HK-2 (cell line): ENCODE measurements at regions not wholly inside any gene's neighbourhood (a gene's known extent, or its start where the extent isn't known, plus 50 kb on each side); places are given as distances from the start of the nearest gene placed in this dataset.

ENCODE experiments used
- DNase-seq: peaks from one replicate; pipeline ENCODE4 v3.0.0-alpha.2; 2018; ENCODE audit not compliant: unreplicated experiment

DNA sequence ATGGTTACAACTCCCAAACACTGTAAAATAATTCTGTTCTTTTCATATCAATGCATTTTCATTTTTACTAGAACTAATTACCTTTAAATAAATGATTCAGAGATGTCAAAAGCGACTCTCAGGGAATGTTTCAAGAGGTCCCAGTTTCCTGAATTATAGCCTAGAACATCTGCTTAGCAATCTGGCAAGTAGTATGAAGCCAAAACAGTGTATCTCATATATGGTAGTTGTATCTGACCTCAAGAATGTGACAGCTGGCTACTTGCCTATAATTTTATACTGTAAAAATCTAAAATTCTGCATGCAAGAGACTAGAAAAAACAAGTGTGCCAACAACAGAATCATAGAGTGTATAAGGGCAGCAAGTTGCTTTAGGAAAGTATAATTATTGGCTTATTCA, 187.7 kb upstream of the POU5F2 start:
- no peak for DNase-seq

DNA sequence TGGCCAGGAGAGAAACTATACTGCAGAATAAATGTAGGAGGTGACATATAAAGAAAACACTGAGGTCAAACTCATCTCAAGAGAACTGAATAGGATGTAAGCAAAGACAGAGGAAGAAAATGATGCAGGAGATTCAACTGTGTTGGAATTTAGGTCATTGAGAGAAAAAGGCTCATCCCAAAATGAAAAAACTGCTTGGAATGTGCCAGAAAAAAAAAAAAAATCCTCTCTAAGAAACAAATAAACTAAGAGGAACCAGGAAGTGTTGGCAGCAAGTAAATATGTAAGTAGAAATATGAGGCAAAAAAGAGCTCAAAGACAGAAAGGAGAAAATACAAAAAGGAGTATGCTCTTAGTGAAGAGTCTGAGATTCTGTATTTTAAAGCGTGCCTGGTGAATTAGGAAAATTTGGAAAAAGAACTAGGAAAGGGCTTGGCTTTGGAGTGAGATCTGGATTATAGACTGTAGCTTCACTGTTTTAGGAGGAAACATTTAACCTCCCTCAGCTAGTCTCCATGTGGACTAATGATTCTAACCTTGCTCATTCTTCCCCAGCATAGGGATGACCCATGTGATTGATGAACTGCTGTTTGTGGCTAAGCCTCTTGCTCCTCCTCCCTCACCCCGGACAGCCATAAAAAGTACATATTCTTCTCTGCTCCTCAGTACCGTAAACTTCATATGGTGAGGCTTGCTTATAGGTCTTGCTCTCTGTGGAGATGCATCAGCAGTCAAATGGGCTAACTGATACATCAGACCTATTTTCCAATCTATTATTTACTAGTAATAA, 185.6 kb upstream of the POU5F2 start:
- DNase-seq, result no peak

DNA sequence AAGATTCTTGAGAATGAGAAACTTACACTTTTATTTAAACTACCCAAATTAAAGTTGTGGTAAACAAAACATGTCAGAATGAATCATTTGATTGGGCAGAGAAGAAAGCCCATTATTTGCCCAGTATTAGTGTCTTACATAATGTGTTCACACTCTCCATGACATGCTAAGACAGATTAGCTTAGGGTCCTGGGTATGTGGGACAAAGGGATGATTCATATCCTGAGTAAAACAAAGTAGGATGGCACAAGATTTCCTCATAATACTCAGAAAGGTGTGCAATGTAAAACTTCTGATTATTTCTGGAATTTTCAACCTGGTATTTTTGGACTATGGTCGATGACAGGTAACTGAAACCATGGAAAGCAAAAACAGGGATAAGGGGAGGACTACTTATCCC, 183.9 kb upstream of the POU5F2 start:
- DNase-seq, result no peak

DNA sequence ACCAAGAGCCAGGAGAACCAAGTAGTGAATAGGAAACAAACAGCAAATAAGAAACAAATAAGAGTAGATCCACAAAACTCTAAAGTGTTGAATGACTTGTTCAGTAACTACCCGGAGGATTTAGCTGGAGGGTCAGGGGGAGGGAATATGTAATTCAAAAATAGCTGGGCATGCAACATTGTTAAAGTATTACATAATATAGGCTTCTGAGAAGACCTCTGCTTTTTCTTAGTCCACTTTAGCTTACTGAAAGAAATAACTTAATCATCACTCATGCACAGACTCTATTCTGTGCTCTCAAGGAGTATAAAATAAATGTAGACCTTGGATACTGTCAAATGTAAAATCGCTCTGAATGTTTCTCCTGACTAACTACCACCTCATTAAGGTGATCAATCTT, 183.2 kb upstream of the POU5F2 start:
- DNase-seq, result no peak

DNA sequence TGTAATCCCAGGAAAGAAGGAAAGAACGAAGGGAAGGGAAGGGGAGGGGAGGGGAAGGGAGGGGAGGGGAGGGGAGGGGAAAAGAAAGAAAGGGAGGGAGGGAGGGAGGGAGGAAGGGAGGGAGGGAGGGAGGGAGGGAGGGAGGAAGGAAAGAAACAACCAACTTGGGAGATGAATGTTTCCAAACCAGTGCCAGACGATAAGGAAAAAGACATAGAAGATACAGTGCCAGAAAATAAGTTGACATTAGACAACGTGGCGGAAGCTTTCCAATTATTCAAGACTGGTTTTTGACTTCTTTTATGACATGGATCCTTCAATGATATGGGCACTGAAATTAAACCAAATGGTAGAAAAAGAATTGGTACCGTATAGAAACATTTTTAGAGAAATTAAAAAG, 181.2 kb upstream of the POU5F2 start:
- DNase-seq, result no peak

DNA sequence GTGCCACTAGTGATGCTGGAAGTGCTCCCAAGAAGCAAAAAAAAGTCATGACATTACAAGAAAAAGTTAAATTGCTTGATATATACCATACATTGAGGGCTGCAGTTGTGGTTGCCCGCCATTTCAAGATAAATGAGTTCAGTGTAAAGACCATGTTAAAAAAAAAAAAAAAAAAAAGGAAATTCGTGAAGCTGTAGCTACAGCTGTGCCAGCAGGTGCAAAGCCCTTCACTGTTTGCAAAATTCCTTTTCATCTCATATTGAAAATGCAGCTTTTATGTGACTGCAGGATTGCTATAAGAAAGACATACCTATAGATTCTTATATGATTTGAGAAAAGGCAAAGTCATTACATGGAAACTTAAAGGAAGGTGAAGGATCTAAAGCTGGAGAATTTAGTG, 179.6 kb upstream of the POU5F2 start:
- no peak for DNase-seq

DNA sequence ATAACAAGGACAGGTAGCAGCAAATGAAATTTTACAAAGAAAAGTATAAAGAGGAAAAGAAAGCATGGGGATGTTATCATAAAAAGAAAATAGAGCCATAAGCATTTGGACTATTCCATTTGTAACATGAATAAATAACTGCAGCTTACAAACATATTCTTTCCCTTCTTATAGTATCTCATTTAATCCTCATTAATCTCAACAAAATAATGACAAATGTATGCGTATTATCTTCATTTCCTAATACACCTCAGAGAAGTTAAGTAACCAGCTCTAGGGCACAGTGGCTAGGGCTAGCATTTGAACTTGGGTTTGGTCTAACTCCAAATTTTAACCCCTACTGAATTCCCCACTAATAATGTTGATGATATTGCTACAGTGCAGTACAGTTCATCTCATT, 175.5 kb upstream of the POU5F2 start:
- no peak for DNase-seq

DNA sequence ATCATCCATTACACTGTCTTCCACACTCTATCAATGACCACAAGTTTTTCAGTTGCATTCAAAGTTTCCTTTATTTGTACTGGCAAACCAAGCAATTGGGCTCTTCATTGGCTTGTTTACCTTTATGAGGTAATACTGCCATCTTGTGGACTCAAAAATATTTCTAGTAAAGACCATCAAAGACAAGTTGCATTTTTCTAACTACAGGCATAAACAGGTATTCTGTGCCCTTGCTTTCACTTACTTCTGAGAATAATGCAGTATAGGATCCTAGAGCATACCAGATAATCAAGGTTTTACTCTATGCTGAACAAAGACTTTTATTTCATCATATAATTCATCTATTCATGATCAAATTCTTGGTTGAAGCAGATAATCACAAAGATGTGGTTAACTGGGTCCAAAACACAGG, 173.7 kb upstream of the POU5F2 start:
- DNase-seq, result no peak

DNA sequence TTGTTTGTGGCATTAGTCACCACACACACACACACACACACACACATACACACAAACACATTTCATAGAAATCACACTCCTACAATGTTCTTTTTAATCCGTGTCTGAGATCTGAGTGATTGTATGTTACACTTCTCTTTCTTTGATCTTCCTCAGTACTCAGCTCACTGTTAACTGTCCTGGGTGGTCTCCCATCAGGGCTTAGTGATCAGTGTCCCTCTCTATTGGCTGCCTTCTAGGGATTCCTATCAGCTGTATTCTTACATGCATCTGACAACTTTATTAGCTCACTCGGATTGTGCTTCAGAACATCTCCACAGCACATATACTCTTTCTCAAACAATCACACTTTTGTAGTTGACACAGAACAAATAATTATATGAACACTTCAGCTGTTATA, 170.2 kb upstream of the POU5F2 start:
- DNase-seq, result no peak

DNA sequence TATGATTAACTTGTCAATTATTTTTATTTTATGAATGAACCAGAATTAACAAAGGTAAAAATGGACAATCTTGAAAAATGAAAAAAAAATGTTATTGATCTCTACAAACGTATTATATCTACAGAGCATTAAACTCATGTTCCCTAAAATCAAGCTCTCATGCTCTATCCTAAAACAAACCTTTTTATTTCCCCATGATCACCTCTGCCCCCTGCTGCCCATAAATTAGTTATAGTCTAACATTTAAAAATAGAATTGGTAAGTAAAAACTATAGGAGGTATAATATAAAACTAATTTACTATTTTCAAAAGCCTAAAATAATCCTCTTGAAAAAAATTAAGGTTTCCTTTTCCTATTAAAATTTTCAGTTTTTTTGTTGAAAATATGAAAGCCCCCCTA, 168.0 kb upstream of the POU5F2 start:
- no peak for DNase-seq

DNA sequence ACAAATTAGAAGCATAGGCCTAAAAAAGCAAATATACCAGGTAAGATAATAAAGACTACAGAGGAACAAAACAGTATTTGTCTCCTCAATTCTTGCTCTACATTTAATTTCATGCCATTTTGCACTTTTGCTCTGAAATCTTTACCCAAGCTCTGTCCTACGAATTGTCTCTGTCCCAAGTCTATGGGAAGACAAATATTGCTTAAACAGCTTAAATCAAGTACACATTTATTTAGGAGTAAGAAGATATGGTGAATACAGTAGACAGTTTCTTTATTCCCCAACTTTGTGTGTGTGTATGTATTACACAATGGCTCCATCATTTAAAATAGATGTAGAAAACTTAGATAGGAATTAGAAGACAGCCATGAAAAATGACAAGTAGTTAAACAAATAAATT, 163.5 kb upstream of the POU5F2 start:
- DNase-seq, result no peak

DNA sequence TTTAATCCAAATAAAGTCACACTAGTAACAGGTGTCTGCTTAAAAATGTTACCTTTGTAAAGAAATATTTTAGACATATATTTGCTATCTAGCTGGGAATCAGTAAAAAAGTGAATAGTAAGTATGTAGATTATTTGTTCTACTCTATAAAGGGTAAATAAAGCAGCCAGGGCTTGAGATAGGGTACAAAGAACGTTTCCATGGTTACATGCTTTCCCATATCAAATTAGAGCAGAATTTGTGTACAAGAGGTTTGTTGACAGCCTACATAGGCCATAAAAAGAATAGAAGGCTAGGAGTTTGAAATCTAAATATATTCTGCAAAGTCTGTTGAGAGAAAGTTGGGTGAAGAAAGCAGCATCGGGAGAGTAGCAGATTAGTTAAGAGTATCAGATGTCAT, 160.9 kb upstream of the POU5F2 start:
- DNase-seq, result no peak

DNA sequence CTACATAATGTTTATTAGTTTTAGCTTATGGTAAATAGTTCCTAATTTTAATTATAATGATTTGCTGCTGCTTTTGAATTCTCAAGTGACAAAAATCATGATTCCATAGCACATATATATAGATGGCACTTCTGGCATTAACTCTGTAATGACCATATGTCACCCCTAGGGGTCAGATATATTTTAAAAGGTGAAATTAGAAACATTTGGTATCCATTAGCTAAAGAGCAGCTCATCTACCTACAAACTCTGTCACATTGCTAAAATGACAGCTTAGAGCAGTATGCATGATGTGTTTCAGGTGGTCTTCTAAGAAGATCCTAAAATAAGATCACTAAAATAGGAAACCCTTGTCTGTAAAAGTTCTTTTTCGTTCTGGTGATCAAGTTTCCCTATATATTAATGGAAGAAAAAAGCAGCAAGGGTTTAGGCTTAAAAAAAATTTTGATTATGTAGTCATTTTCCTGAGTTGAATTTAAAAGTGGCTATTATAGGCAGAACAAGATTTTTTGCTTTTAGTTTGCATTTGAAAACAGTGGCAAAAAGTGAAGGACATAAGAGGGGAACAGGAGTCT, 157.7 kb upstream of the POU5F2 start:
- no peak for DNase-seq

DNA sequence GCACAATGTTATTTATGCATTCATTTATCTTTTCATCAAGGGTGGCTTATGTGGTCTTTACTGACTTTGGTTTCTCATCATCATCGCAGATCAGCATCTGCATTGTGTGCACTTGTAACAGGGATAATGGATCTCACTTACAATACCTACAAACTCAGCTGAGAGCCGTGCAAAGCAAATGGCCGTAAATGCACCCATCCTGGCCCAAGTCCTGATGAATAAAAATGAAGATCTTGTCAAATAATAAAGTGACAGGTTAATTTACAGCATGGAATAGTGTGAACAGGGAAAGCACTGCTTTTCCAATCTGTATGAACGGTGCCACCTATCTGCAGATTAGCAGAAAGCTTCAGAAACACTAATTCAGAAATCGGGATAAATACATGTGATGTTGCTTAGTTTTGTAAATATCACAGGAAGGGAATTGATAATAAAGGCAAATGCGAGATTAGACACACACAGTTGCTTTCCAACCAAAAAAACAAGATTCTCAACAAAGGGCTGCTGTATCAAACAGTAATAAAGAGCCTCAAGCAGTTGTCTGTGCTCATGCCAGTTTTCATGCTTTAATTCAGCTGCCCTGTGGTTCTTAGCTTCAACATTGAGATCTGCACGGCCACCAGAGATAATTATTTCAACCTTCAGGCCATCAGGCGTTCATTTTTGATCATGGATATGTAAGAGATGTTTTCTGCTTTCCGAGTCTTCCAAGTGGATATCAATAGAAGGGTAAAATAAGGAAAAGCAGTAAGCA, 153.4 kb upstream of the POU5F2 start:
- DNase-seq, result no peak

DNA sequence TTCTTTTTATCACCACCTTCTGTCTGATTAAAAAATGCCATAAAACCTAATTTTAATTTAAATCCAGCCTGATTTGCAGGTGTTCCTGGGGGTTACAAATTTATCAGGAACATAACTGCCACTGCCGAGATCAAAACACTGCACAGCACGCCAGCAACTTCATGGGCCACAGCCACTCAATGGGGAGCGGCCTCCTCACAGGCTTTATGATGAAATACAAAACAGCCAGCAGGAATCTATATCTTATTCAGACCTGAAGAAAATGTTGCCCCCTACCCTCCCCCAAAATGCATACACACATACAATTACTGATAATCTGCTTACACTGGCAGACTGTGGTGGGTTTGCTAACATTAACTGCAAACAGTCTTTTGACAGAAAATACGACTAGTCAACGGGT, 151.7 kb upstream of the POU5F2 start:
- DNase-seq, result no peak

DNA sequence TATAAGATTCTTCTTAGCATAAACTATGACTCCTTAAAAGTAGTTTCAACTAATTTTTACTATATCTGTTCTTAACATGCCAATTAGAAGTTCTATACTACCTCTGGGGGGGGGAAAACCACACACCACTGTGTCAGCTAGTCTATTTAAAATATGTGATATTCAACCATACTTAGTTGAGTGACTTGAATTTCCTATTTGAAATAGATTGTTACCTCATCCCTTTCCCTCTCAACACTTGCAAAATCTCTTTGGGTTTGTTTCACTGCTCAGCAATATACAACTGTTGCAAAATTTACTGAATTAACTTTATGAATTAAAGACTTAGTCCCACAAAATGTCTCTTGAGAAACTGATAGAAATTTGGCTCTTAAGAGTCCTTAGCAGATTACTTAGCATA, 151.1 kb upstream of the POU5F2 start:
- no peak for DNase-seq

DNA sequence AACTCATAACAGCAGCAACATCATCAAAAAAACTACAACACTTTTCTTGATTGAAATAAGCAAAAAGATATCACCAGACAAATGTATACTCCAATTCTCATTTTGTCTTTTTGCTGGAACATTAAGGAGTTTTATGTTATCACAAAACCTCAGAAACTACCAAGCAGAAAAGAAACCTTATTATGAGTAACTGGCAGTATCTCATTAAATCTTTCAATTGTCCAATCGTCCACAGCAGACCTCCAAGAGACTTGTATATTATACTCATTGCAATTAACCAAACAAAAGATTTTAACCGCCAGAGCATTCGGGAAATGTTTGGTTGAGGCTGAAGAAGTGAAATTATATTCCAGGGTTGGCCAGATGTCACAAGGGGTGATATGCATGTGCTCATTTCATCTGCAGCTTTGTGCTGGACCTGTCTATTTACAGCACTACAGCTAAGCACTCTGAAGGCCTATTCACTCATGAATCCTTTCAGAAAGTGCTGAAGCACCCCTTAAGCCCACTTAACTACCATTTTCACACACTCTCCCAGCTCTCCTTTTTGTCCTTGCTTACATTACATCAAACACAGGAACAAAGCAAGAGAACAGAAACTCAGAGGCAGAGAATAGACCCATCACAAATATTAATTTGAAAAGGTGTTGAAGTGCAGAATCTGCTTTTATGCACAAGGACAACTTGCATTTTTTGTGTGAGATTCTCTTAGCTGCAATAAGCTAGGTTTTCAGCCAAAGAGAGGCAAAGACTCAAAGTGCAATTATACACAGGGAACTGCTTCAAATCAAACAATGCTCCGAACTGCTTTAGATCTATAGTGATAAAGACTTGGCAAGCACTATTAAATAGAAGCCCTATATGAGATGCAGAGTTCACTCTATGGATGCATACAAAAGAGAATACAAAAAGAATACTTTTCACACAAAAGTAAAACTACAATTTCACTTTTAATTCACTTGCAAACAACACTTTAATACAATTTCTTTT, 150.4 kb upstream of the POU5F2 start:
- DNase-seq, result no peak

DNA sequence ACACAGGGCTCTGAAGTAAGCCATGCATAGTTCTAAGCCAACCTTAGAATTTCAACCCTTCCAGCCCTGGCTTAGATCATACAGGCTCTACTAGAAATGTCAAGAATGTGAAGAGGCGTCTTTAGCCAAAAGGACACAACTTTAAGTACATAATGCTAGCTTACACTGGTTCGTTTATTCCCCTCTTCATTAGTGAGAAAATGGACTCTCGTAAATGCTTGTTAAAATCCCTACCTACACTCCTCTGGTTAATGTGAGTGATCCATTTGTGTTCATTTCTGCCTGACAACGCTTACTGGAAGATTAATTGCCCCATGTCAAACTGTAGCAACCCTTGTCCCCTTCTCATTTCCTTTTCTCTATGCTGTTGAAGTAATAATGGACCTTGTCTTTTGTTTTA, 149.3 kb upstream of the POU5F2 start:
- DNase-seq, result no peak

DNA sequence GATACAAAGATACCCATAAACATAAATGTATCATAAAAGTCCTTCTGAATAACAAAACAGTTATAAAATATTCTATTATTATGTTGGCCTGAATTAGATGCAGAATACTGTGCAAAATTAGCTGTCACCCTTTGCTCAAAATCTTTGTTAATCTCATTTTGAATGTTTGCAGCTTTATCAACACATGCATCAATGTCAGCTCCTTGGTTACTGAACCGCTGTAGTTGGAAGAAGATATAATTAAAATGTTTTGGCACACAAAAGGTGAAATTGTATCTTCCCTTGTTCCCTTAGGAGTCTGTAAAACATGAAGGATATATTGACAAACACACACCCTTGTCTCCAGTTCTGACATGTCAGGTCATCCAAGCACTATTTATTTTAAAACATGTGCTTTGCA, 146.3 kb upstream of the POU5F2 start:
- no peak for DNase-seq

DNA sequence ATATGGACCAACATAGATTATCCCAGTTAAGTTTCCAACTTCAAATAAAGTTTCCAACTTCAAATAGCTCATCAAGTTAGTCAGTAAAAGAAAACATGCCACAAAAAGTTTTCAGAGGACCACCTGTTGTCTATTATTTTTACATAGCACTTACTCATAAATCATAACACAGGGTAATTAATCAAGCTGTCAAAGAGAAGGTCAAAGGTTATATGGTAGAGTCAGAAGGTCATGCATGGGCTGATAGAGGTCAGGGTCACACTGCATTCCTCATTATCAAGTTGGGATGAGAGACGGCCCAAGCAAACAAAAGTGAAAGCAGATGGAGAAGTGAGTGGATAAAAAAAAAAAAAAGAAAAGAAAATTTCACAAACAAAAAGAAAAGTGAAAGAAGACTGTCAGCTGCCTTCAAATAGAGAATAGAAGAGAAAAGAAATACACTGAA, 145.5 kb upstream of the POU5F2 start:
- no peak for DNase-seq

DNA sequence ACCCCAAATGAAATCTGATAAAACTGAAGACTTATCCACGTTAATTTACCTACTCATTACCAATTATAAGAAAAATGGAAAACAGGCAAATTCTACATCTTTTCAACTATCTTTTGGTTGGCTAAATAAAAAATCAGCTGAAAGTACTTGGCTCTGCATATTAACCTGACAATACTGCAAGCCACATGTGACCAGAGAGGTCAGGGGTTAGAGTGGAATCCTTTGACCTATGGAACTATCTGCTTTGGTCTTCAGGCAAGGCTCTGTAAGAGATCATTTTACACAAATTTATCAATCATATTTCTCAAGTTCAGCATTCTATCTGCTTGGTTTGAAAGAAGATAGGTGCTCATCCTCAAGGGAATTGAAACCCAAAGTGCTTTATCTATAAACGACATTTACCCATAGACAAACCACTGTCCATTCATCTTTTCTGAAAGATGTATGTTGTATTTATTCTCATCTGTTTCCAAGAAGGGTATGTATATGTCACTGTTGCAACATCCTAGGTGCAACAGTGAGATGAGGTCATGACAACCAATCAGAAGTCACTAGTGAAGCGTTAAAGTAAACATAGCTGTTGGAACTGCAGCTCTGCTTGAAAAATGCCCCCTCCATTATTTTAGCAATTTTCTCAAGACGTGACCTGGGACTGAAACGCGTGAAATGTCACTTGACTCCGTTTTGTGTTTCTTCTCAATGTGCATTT, 144.9 kb upstream of the POU5F2 start:
- no peak for DNase-seq
